Ishikawa (cell line): ENCODE measurements at regions not wholly inside any gene's neighbourhood (a gene's known extent, or its start where the extent isn't known, plus 50 kb on each side); places are given as distances from the start of the nearest gene placed in this dataset.

ENCODE experiments used
- CEBPB ChIP-seq: IDR thresholded peaks from 2 replicates; pipeline ENCODE4 v1.6.1; 2012
- CREB1 ChIP-seq: IDR thresholded peaks from 2 replicates; pipeline ENCODE4 v1.6.1; 2012; ENCODE audit warnings: low read depth
- EGR1 ChIP-seq: IDR thresholded peaks from 2 replicates; pipeline ENCODE4 v1.6.1; 2012
- EP300 ChIP-seq: IDR thresholded peaks from 2 replicates; pipeline ENCODE4 v1.6.1; 2012; ENCODE audit warnings: borderline replicate concordance
- FOXM1 ChIP-seq: IDR thresholded peaks from 2 replicates; pipeline ENCODE4 v1.6.1; 2012; ENCODE audit warnings: low read depth, borderline replicate concordance
- RAD21 ChIP-seq: IDR thresholded peaks from 2 replicates; pipeline ENCODE4 v1.6.1; 2012; ENCODE audit warnings: low read depth
- TAF1 ChIP-seq: IDR thresholded peaks from 2 replicates; pipeline ENCODE4 v1.6.1; 2012; ENCODE audit warnings: low read depth, mild to moderate bottlenecking
- ZBTB7A ChIP-seq: IDR thresholded peaks from 2 replicates; pipeline ENCODE4 v1.6.1; 2012; ENCODE audit warnings: low read depth
- TF ChIP-seq, protein P1 (sequence below): IDR thresholded peaks from 2 replicates; pipeline ENCODE4 v1.6.1; 2012
- TF ChIP-seq, protein P2 (sequence below): IDR thresholded peaks from 2 replicates; pipeline ENCODE4 v1.6.1; 2012
- TF ChIP-seq, protein P3 (sequence below): IDR thresholded peaks from 2 replicates; pipeline ENCODE4 v1.6.1; 2012; ENCODE audit warnings: low read depth, mild to moderate bottlenecking

DNA sequence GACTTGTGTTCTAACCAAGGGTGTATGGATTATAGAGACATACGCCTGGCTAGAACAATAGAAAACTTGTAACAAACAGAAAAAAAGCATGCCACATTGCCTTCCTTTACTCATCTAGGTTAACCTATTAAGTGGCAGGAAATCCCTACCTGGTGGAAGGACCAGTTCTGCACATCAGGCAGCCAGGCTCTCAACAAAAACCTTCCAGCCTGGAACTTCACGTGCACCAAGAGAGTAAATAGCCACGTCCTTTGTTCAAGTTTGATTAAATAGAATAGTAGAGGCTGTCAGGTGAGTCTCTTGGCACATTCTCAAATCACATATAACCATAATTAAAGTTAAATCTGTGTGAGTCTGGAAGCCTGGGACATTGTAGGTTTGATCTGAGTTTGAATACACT lies 85.0 kb upstream of the DPH6 start:
- TF ChIP-seq EP300, result no peak
- TF ChIP-seq TAF1, result no peak
- TF ChIP-seq, protein P1, sequence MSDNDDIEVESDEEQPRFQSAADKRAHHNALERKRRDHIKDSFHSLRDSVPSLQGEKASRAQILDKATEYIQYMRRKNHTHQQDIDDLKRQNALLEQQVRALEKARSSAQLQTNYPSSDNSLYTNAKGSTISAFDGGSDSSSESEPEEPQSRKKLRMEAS, result no peak
- TF ChIP-seq EGR1, result no peak
- TF ChIP-seq, protein P2, sequence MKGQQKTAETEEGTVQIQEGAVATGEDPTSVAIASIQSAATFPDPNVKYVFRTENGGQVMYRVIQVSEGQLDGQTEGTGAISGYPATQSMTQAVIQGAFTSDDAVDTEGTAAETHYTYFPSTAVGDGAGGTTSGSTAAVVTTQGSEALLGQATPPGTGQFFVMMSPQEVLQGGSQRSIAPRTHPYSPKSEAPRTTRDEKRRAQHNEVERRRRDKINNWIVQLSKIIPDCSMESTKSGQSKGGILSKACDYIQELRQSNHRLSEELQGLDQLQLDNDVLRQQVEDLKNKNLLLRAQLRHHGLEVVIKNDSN, result no peak
- no peak for TF ChIP-seq CREB1
- TF ChIP-seq, protein P3, sequence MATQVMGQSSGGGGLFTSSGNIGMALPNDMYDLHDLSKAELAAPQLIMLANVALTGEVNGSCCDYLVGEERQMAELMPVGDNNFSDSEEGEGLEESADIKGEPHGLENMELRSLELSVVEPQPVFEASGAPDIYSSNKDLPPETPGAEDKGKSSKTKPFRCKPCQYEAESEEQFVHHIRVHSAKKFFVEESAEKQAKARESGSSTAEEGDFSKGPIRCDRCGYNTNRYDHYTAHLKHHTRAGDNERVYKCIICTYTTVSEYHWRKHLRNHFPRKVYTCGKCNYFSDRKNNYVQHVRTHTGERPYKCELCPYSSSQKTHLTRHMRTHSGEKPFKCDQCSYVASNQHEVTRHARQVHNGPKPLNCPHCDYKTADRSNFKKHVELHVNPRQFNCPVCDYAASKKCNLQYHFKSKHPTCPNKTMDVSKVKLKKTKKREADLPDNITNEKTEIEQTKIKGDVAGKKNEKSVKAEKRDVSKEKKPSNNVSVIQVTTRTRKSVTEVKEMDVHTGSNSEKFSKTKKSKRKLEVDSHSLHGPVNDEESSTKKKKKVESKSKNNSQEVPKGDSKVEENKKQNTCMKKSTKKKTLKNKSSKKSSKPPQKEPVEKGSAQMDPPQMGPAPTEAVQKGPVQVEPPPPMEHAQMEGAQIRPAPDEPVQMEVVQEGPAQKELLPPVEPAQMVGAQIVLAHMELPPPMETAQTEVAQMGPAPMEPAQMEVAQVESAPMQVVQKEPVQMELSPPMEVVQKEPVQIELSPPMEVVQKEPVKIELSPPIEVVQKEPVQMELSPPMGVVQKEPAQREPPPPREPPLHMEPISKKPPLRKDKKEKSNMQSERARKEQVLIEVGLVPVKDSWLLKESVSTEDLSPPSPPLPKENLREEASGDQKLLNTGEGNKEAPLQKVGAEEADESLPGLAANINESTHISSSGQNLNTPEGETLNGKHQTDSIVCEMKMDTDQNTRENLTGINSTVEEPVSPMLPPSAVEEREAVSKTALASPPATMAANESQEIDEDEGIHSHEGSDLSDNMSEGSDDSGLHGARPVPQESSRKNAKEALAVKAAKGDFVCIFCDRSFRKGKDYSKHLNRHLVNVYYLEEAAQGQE, result no peak
- TF ChIP-seq RAD21, result no peak
- no peak for TF ChIP-seq CEBPB
- TF ChIP-seq ZBTB7A, result no peak
- no peak for TF ChIP-seq FOXM1
